ENCODE measurements at regions not wholly inside any gene's neighbourhood (a gene's known extent, or its start where the extent isn't known, plus 50 kb on each side); places are given as distances from the start of the nearest gene placed in this dataset.

- TF ChIP-seq, protein P1, sequence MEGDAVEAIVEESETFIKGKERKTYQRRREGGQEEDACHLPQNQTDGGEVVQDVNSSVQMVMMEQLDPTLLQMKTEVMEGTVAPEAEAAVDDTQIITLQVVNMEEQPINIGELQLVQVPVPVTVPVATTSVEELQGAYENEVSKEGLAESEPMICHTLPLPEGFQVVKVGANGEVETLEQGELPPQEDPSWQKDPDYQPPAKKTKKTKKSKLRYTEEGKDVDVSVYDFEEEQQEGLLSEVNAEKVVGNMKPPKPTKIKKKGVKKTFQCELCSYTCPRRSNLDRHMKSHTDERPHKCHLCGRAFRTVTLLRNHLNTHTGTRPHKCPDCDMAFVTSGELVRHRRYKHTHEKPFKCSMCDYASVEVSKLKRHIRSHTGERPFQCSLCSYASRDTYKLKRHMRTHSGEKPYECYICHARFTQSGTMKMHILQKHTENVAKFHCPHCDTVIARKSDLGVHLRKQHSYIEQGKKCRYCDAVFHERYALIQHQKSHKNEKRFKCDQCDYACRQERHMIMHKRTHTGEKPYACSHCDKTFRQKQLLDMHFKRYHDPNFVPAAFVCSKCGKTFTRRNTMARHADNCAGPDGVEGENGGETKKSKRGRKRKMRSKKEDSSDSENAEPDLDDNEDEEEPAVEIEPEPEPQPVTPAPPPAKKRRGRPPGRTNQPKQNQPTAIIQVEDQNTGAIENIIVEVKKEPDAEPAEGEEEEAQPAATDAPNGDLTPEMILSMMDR (IDR thresholded peaks at IDR 0.05; ENCODE audit: borderline replicate concordance, extremely low read depth, low read length, poor library complexity, severe bottlenecking), result no peak
- TF ChIP-seq EZH2 (IDR thresholded peaks at IDR 0.05; ENCODE audit: borderline replicate concordance, low read depth, low read length, severe bottlenecking), result no peak
- Histone ChIP-seq H3K27ac (ENCODE audit: low read length) (no peak overlapping the region), H3K9me3 (ENCODE audit: insufficient read depth, low read length, severe bottlenecking) (no peaks in the 10 kb centered on the region), H3K79me2 (ENCODE audit: insufficient read depth, low read length) (no peaks in the 10 kb centered on the region), H3K27me3 (ENCODE audit: insufficient read depth, low read length, poor library complexity) (no peaks in the 10 kb centered on the region), H3K36me3 (ENCODE audit: insufficient read depth, low read length) (no peaks in the 10 kb centered on the region), H3K4me2 (ENCODE audit: insufficient read depth, low read length) (no peak overlapping the region), H4K20me1 (ENCODE audit: insufficient read depth, low read length) (no peaks in the 10 kb centered on the region), H3K4me3 (ENCODE audit: low read depth in 1 of 2, low read length in 2 of 2) (no peak overlapping the region), H3K9ac (ENCODE audit: low read depth, low read length) (no peak overlapping the region), H2AFZ (ENCODE audit: low read depth, low read length) (no peak overlapping the region), H3K4me1 (ENCODE audit: insufficient read depth, low read length) (no peaks in the 10 kb centered on the region)
- ATAC-seq (ENCODE audit: insufficient read depth, low read depth) (no peak), DNase-seq (no peak)
These were observed 177.5 kb upstream of the TMEM45B start for GRCh38 chr11:129637983-129638776.

DNA sequence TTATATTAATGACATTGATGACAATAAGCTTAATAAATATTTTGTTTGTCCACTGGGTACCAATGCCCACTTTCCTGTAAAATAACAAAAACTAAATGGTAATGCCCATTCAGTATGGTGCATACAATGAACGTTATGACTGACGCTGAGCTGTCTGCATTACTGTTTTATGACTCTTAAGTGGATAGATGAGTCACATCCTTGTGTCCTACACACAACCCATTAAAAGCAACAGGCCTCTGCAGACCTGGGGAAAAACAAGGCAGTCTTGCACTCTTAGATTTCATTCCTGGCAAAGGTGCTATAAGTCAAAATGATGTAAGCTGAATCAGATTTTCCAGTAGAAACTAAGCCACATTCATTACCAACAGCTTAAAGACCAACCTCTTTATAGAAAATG is 176.3 kb upstream of the TMEM45B start:
- DNase-seq (no peak), ATAC-seq (ENCODE audit: insufficient read depth, low read depth) (no peak)
- Histone ChIP-seq H3K27ac (ENCODE audit: low read length) (no peak overlapping the region), H3K4me3 (ENCODE audit: low read depth in 1 of 2, low read length in 2 of 2) (no peak overlapping the region), H3K4me2 (ENCODE audit: insufficient read depth, low read length) (no peak overlapping the region), H3K79me2 (ENCODE audit: insufficient read depth, low read length) (no peaks in the 10 kb centered on the region), H3K9me3 (ENCODE audit: insufficient read depth, low read length, severe bottlenecking) (no peaks in the 10 kb centered on the region), H4K20me1 (ENCODE audit: insufficient read depth, low read length) (no peaks in the 10 kb centered on the region), H3K36me3 (ENCODE audit: insufficient read depth, low read length) (no peaks in the 10 kb centered on the region), H3K4me1 (ENCODE audit: insufficient read depth, low read length) (no peaks in the 10 kb centered on the region), H3K9ac (ENCODE audit: low read depth, low read length) (no peak overlapping the region), H2AFZ (ENCODE audit: low read depth, low read length) (no peak overlapping the region), H3K27me3 (ENCODE audit: insufficient read depth, low read length, poor library complexity) (peaks cover 1% of the 10 kb centered on the region)
- TF ChIP-seq, protein P1 (IDR thresholded peaks at IDR 0.05; ENCODE audit: borderline replicate concordance, extremely low read depth, low read length, poor library complexity, severe bottlenecking), result no peak
- no peak for TF ChIP-seq EZH2 (IDR thresholded peaks at IDR 0.05; ENCODE audit: borderline replicate concordance, low read depth, low read length, severe bottlenecking)

DNA sequence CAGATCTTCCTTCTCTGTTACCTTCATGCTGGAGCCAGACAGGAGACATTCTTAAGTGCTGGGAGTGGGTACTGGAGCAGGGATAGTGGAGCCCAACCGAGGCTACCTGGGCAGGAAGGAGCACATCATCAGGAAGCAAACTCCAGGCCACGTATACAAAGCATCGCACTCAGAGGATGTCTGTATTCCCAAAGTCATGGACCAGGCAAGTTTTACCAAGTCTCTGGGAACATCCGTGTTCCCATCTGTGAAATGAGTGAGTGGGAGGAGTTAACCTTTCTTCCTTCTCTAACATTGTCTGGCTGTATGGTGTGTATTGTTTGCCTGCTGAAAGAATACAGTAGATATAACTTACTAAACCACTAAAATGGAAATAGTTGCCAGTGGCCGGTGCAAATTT is 175.0 kb upstream of the TMEM45B start:
- H3K4me2 ChIP-seq (ENCODE audit: insufficient read depth, low read length), result no peak overlapping the region
- no peak overlapping the region for H3K27ac ChIP-seq (ENCODE audit: low read length)
- no peaks in the 10 kb centered on the region for H3K79me2 ChIP-seq (ENCODE audit: insufficient read depth, low read length)
- peaks cover 3% of the 10 kb centered on the region for H3K27me3 ChIP-seq (ENCODE audit: insufficient read depth, low read length, poor library complexity)
- H3K36me3 ChIP-seq (ENCODE audit: insufficient read depth, low read length), result no peaks in the 10 kb centered on the region
- no peak overlapping the region for H2AFZ ChIP-seq (ENCODE audit: low read depth, low read length)
- no peak for DNase-seq
- no peak for ATAC-seq (ENCODE audit: insufficient read depth, low read depth)
- H4K20me1 ChIP-seq (ENCODE audit: insufficient read depth, low read length), result no peaks in the 10 kb centered on the region
- H3K9ac ChIP-seq (ENCODE audit: low read depth, low read length), result no peak overlapping the region
- H3K9me3 ChIP-seq (ENCODE audit: insufficient read depth, low read length, severe bottlenecking), result no peaks in the 10 kb centered on the region
- H3K4me1 ChIP-seq (ENCODE audit: insufficient read depth, low read length), result no peaks in the 10 kb centered on the region
- TF ChIP-seq, protein P1 (IDR thresholded peaks at IDR 0.05; ENCODE audit: borderline replicate concordance, extremely low read depth, low read length, poor library complexity, severe bottlenecking), result no peak
- TF ChIP-seq EZH2 (IDR thresholded peaks at IDR 0.05; ENCODE audit: borderline replicate concordance, low read depth, low read length, severe bottlenecking), result no peak
- H3K4me3 ChIP-seq (ENCODE audit: low read depth in 1 of 2, low read length in 2 of 2), result no peak overlapping the region

Data from DND-41 (cell line).